H9 (cell line): ENCODE measurements at regions not wholly inside any gene's neighbourhood (a gene's known extent, or its start where the extent isn't known, plus 50 kb on each side); places are given as distances from the start of the nearest gene placed in this dataset.
"Not testable (repeated sequence)": the region's sequence is repeated elsewhere in the genome, so short reads cannot be mapped to it uniquely, and the experiment has no call there.

Source experiments
- DNase-seq: peaks from one replicate; pipeline ENCODE4 v3.0.0-alpha.2; 2017
- H2AFZ ChIP-seq: one replicate; pipeline ENCODE4 v1.6.1; 2013; ENCODE audit warnings: mild to moderate bottlenecking, low read length, control low read depth, moderate library complexity
- H2AK5ac ChIP-seq: 2 replicates; pipeline ENCODE4 v1.6.1; 2013; ENCODE audit warnings: low read length, control low read depth, mixed read lengths; ENCODE audit not compliant: insufficient read length
- H2BK120ac ChIP-seq: one replicate; pipeline ENCODE4 v1.6.1; 2013; ENCODE audit warnings: low read depth, mild to moderate bottlenecking, low read length, control low read depth, inconsistent platforms; ENCODE audit not compliant: poor library complexity, severe bottlenecking
- H2BK12ac ChIP-seq: 2 replicates; pipeline ENCODE4 v1.6.1; 2013; ENCODE audit warnings: low read length, control low read depth, mixed read lengths, low read depth; ENCODE audit not compliant: insufficient read length
- H2BK15ac ChIP-seq: 2 replicates; pipeline ENCODE4 v1.6.1; 2013; ENCODE audit warnings: low read depth, low read length, control low read depth
- H2BK20ac ChIP-seq: one replicate; pipeline ENCODE4 v1.6.1; 2013; ENCODE audit warnings: low read depth, mild to moderate bottlenecking, low read length, control low read depth, inconsistent platforms; ENCODE audit not compliant: poor library complexity, severe bottlenecking
- H2BK5ac ChIP-seq: 2 replicates; pipeline ENCODE4 v1.6.1; 2013; ENCODE audit warnings: low read length, control low read depth, mixed read lengths; ENCODE audit not compliant: insufficient read length
- H3K14ac ChIP-seq: 2 replicates; pipeline ENCODE4 v1.6.1; 2013; ENCODE audit warnings: low read length, control low read depth; ENCODE audit not compliant: insufficient read depth
- H3K18ac ChIP-seq: 2 replicates; pipeline ENCODE4 v1.6.1; 2013; ENCODE audit warnings: low read depth, mild to moderate bottlenecking, mixed read lengths, low read length, control low read depth; ENCODE audit not compliant: insufficient read length
- H3K23ac ChIP-seq: 2 replicates; pipeline ENCODE4 v1.6.1; 2013; ENCODE audit warnings: low read length, control low read depth, mixed read lengths, low read depth; ENCODE audit not compliant: insufficient read length
- H3K23me2 ChIP-seq: 2 replicates; pipeline ENCODE4 v1.6.1; 2013; ENCODE audit warnings: low read depth, mild to moderate bottlenecking, mixed read lengths, low read length, control low read depth; ENCODE audit not compliant: insufficient read length, poor library complexity, severe bottlenecking
- H3K27ac ChIP-seq: 2 replicates; pipeline ENCODE4 v1.5.1; 2013; ENCODE audit warnings: low read length, control low read depth, mixed read lengths, low read depth; ENCODE audit not compliant: insufficient read length
- H3K27me3 ChIP-seq: 2 replicates; pipeline ENCODE4 v1.6.1; 2013; ENCODE audit warnings: low read length, control low read depth, inconsistent platforms; ENCODE audit not compliant: insufficient read depth
- H3K4ac ChIP-seq: 2 replicates; pipeline ENCODE4 v1.6.1; 2013; ENCODE audit warnings: low read depth, mild to moderate bottlenecking, control low read depth, inconsistent platforms, low read length, moderate library complexity
- H3K4me1 ChIP-seq: 2 replicates; pipeline ENCODE4 v1.6.1; 2013; ENCODE audit warnings: low read length, control low read depth, inconsistent platforms; ENCODE audit not compliant: insufficient read depth
- H3K4me2 ChIP-seq: 2 replicates; pipeline ENCODE4 v1.6.1; 2013; ENCODE audit warnings: low read length, control low read depth, mixed read lengths; ENCODE audit not compliant: insufficient read length, insufficient read depth
- H3K56ac ChIP-seq: 2 replicates; pipeline ENCODE4 v1.6.1; 2013; ENCODE audit warnings: low read depth, mild to moderate bottlenecking, mixed read lengths, low read length, control low read depth; ENCODE audit not compliant: insufficient read length
- H3K79me1 ChIP-seq: 2 replicates; pipeline ENCODE4 v1.6.1; 2013; ENCODE audit warnings: low read depth, mild to moderate bottlenecking, moderate library complexity, low read length, control low read depth, inconsistent platforms; ENCODE audit not compliant: insufficient read depth, poor library complexity, severe bottlenecking
- H3K79me2 ChIP-seq: 2 replicates; pipeline ENCODE4 v1.6.1; 2013; ENCODE audit warnings: low read length, control low read depth, inconsistent platforms; ENCODE audit not compliant: insufficient read depth
- H3K9ac ChIP-seq: 2 replicates; pipeline ENCODE4 v1.6.1; 2013; ENCODE audit warnings: low read length, control low read depth, mixed read lengths; ENCODE audit not compliant: insufficient read length; ENCODE audit errors: extremely low read depth
- H3K9me3 ChIP-seq: one replicate; pipeline ENCODE4 v1.6.1; 2013; ENCODE audit warnings: low read depth, low read length, inconsistent platforms; ENCODE audit not compliant: control insufficient read depth
- H3T11ph ChIP-seq: one replicate; pipeline ENCODE4 v1.6.1; 2013; ENCODE audit warnings: mild to moderate bottlenecking, low read length, control low read depth, inconsistent platforms
- H4K20me1 ChIP-seq: one replicate; pipeline ENCODE4 v1.6.1; 2013; ENCODE audit not compliant: control insufficient read depth, insufficient read length, insufficient read depth
- H4K5ac ChIP-seq: 2 replicates; pipeline ENCODE4 v1.6.1; 2013; ENCODE audit warnings: low read depth, mild to moderate bottlenecking, mixed read lengths, low read length, control low read depth; ENCODE audit not compliant: insufficient read length
- H4K8ac ChIP-seq: replicated peaks from 2 replicates; pipeline ENCODE4 v1.6.1; 2013; ENCODE audit warnings: low read length, control low read depth, mixed read lengths, low read depth; ENCODE audit not compliant: insufficient read length
- H4K91ac ChIP-seq: 2 replicates; pipeline ENCODE4 v1.6.1; 2013; ENCODE audit warnings: low read depth, mild to moderate bottlenecking, moderate library complexity, mixed read lengths, low read length, control low read depth; ENCODE audit not compliant: insufficient read length
- H3K27ac Mint-ChIP-seq, 3 experiments: 2 replicates in 2 of 3; 3 replicates in 1 of 3; pipeline ENCODE4 v1.8.0; 2020 to 2021; ENCODE audit warnings: mixed read lengths in 3 of 3, mild to moderate bottlenecking in 1 of 3, moderate library complexity in 1 of 3
- H3K27me3 Mint-ChIP-seq: 2 replicates; pipeline ENCODE4 v1.8.0; 2021; ENCODE audit warnings: low read depth, mild to moderate bottlenecking, moderate library complexity, mixed read lengths
- H3K36me3 Mint-ChIP-seq, 3 experiments: 2 replicates in 2 of 3; 3 replicates in 1 of 3; pipeline ENCODE4 v1.8.0; 2020 to 2021; ENCODE audit warnings: low read depth in 3 of 3, mixed read lengths in 3 of 3; ENCODE audit not compliant: insufficient read depth in 1 of 3
- H3K4me1 Mint-ChIP-seq, 2 experiments: 2 replicates each; pipeline ENCODE4 v1.8.0; 2020; ENCODE audit warnings: mixed read lengths in 2 of 2
- H3K4me3 Mint-ChIP-seq, 2 experiments: 2 replicates in 1 of 2; 3 replicates in 1 of 2; pipeline ENCODE4 v1.8.0; 2020 to 2021; ENCODE audit warnings: mild to moderate bottlenecking in 2 of 2, mixed read lengths in 2 of 2, moderate library complexity in 1 of 2
- H3K9me3 Mint-ChIP-seq, 2 experiments: 2 replicates in 1 of 2; 3 replicates in 1 of 2; pipeline ENCODE4 v1.8.0; 2020; ENCODE audit warnings: mild to moderate bottlenecking in 2 of 2, mixed read lengths in 2 of 2, moderate library complexity in 1 of 2
- WGBS: extraction: QIAGEN DNeasy Blood & Tissue Kit; methylation state at CpG from one replicate; pipeline ENCODE4 v1.1.7; 2013; ENCODE audit warnings: missing lambda C conversion rate, low lambda C conversion rate, mixed read lengths; ENCODE audit not compliant: insufficient read length; ENCODE audit errors: extremely low coverage; 5-methylcytosine and 5-hydroxymethylcytosine counted together
- TF ChIP-seq, protein P1 (sequence below): fragments of 200-600 bp; sonication (generic); conservative IDR thresholded peaks from 3 replicates; pipeline ENCODE4 v1.8.0; 2021; ENCODE audit warnings: antibody characterized with exemption, mild to moderate bottlenecking

DNA sequence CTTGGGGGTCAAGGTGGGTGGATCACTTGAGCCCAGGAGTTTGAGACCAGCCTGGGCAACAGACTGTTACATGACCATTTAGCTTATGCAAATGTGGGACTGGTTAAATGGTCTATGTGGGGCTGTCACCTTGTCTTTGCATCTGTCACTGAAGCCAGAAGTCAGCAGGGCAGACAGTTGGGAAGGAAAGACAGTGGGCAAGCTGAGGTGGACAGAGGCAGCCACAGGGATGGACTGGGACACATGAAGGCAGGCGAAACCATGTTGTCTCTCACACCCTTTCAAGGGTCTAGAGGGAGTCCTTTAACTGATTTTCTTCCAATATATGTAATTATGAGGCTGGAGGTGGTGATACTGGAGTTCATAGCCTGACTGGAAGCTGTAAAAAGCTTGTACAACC is 426.4 kb downstream of the TMEM121 start:
- Mint-ChIP-seq H3K36me3 (peaks cover 0 to 23% (median 14%) of the 10 kb centered on the region in 3 experiments; a peak in 6 of 7 replicates), H3K4me3 (no peak overlapping the region), H3K4me1 (no peaks in the 10 kb centered on the region), H3K27me3 (peaks cover 2% of the 10 kb centered on the region; the same call in 1 of the 2 replicates), H3K9me3 (peaks cover 85 to 88% of the 10 kb centered on the region in 2 experiments), H3K27ac (no peak overlapping the region)
- Histone ChIP-seq H2BK12ac (no peak overlapping the region), H2BK120ac (no peak overlapping the region), H4K5ac (no peak overlapping the region), H4K91ac (no peak overlapping the region), H3K4me2 (no peak overlapping the region), H3K27ac (no peak overlapping the region), H3K56ac (no peak overlapping the region), H3T11ph (no peak overlapping the region), H3K23me2 (no peaks in the 10 kb centered on the region), H4K20me1 (no peaks in the 10 kb centered on the region), H3K9me3 (peaks cover 60% of the 10 kb centered on the region), H3K79me2 (no peaks in the 10 kb centered on the region), H3K79me1 (no peaks in the 10 kb centered on the region), H3K18ac (no peak overlapping the region), H4K8ac (no peak overlapping the region), H3K9ac (no peak overlapping the region), H3K14ac (no peak overlapping the region), H3K4ac (no peak overlapping the region), H3K4me1 (no peaks in the 10 kb centered on the region), H2BK15ac (no peak overlapping the region), H3K23ac (no peak overlapping the region), H2AFZ (no peak overlapping the region), H2BK20ac (no peak overlapping the region), H2BK5ac (no peak overlapping the region), H3K27me3 (no peaks in the 10 kb centered on the region), H2AK5ac (no peak overlapping the region)
- no peak for DNase-seq
- TF ChIP-seq, protein P1, sequence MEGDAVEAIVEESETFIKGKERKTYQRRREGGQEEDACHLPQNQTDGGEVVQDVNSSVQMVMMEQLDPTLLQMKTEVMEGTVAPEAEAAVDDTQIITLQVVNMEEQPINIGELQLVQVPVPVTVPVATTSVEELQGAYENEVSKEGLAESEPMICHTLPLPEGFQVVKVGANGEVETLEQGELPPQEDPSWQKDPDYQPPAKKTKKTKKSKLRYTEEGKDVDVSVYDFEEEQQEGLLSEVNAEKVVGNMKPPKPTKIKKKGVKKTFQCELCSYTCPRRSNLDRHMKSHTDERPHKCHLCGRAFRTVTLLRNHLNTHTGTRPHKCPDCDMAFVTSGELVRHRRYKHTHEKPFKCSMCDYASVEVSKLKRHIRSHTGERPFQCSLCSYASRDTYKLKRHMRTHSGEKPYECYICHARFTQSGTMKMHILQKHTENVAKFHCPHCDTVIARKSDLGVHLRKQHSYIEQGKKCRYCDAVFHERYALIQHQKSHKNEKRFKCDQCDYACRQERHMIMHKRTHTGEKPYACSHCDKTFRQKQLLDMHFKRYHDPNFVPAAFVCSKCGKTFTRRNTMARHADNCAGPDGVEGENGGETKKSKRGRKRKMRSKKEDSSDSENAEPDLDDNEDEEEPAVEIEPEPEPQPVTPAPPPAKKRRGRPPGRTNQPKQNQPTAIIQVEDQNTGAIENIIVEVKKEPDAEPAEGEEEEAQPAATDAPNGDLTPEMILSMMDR = no peak
- no CpG with 5 or more reads among the region's 1 CpG for WGBS

DNA sequence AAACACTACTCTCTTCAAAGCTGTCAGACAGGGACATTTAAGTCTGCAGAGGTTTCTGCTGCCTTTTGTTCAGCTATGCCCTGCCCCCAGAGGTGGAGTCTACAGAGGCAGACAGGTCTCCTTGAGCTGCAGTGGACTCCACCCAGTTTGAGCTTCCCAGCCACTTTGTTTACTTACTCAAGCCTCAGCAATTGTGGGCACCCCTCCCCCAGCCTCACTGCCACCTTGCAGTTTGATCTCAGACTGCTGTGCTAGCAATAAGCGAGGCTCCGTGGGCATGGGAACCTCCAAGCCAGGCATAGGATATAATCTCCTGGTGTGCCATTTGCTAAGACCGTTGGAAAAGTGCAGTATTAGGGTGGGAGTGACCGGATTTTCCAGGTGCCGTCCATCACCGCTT is 435.2 kb downstream of the TMEM121 start:
- H3K9me3 Mint-ChIP-seq = peaks cover 94 to 95% of the 10 kb centered on the region in 2 experiments
- WGBS = no CpG with 5 or more reads among the region's 6 CpGs

More for the DNA sequence above, 435.2 kb downstream of the TMEM121 start:
- not testable (repeated sequence) for H4K20me1 ChIP-seq, H3K79me2 ChIP-seq, H2BK15ac ChIP-seq, H3K56ac ChIP-seq, H4K91ac ChIP-seq, H2BK120ac ChIP-seq, H2BK20ac ChIP-seq, H3K23ac ChIP-seq, H3K23me2 ChIP-seq, H3K27me3 Mint-ChIP-seq, H3K4me3 Mint-ChIP-seq, H3T11ph ChIP-seq, H3K18ac ChIP-seq, H3K14ac ChIP-seq, H3K9ac ChIP-seq, H2AFZ ChIP-seq, H3K4ac ChIP-seq, H3K27ac ChIP-seq, H3K4me1 ChIP-seq, H4K5ac ChIP-seq, H4K8ac ChIP-seq, H2BK5ac ChIP-seq, H3K4me2 ChIP-seq, DNase-seq, H3K79me1 ChIP-seq, H3K27ac Mint-ChIP-seq, H3K4me1 Mint-ChIP-seq, H3K27me3 ChIP-seq, H2AK5ac ChIP-seq, H2BK12ac ChIP-seq
- peaks cover 29% of the 10 kb centered on the region for H3K9me3 ChIP-seq
- peaks cover 7 to 31% (median 17%) of the 10 kb centered on the region in 3 experiments; a peak in 6 of 7 replicates for H3K36me3 Mint-ChIP-seq
